ENCODE measurements at regions not wholly inside any gene's neighbourhood (a gene's known extent, or its start where the extent isn't known, plus 50 kb on each side); places are given as distances from the start of the nearest gene placed in this dataset.

DNA sequence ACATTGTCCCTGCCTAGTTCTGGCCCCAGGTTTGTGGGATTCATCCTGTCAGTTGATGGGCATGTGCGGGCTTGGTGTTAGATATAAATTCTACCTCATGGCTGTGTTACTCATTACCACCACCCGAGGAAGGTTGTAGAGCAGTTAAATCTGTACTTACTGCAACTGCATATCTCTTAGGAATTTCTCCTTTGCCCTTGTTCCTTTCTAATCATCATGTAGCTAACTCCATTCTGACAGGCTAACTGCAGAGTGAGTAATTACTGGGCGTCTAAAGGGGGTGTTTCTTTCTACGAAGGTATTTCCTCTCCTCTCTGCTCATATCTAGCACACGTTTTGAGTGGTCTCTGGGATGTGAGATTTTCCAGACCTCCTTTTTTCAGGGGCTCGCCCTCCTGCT lies 1076.7 kb downstream of the TMTC2 start:
- no peak for DNase-seq (ENCODE audit: low spot score in 2 of 2)
- Histone ChIP-seq H3K36me3 (no peaks in the 10 kb centered on the region), H3K4me3 (no peak overlapping the region), H3K27me3 (no peaks in the 10 kb centered on the region), H3K4me1 (no peaks in the 10 kb centered on the region), H3K27ac (no peak overlapping the region), H3K9me3 (no peaks in the 10 kb centered on the region)
- intact Hi-C loops (cut with DNase I) = no loop called here
- TF ChIP-seq, protein P1, sequence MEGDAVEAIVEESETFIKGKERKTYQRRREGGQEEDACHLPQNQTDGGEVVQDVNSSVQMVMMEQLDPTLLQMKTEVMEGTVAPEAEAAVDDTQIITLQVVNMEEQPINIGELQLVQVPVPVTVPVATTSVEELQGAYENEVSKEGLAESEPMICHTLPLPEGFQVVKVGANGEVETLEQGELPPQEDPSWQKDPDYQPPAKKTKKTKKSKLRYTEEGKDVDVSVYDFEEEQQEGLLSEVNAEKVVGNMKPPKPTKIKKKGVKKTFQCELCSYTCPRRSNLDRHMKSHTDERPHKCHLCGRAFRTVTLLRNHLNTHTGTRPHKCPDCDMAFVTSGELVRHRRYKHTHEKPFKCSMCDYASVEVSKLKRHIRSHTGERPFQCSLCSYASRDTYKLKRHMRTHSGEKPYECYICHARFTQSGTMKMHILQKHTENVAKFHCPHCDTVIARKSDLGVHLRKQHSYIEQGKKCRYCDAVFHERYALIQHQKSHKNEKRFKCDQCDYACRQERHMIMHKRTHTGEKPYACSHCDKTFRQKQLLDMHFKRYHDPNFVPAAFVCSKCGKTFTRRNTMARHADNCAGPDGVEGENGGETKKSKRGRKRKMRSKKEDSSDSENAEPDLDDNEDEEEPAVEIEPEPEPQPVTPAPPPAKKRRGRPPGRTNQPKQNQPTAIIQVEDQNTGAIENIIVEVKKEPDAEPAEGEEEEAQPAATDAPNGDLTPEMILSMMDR (IDR thresholded peaks at IDR 0.05) = no peak

DNA sequence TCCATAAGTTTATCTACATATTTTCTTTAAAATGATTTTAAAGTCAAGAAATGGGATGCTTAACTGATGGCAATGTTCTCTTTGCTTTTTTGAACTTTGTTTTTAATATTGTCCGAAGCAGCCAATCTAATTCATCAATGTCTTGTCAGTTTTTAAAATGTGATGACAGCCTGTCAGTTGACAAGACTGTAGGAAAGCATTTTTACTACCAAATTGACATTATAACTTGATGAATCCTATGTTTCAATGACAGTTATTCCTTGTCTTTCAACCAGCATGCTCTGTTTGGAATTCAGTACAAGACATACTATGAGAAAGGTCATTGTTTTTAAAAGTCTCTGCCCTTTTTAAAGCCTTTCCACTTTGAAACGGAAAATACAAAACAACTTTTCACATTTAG lies 1073.2 kb downstream of the TMTC2 start:
- intact Hi-C loops (cut with DNase I) = no loop called here
- Histone ChIP-seq H3K27ac (no peak overlapping the region), H3K4me1 (no peaks in the 10 kb centered on the region), H3K27me3 (no peaks in the 10 kb centered on the region), H3K9me3 (no peaks in the 10 kb centered on the region), H3K36me3 (no peaks in the 10 kb centered on the region), H3K4me3 (no peak overlapping the region)
- DNase-seq (ENCODE audit: low spot score in 2 of 2) = no peak
- TF ChIP-seq, protein P1 (IDR thresholded peaks at IDR 0.05) = no peak

DNA sequence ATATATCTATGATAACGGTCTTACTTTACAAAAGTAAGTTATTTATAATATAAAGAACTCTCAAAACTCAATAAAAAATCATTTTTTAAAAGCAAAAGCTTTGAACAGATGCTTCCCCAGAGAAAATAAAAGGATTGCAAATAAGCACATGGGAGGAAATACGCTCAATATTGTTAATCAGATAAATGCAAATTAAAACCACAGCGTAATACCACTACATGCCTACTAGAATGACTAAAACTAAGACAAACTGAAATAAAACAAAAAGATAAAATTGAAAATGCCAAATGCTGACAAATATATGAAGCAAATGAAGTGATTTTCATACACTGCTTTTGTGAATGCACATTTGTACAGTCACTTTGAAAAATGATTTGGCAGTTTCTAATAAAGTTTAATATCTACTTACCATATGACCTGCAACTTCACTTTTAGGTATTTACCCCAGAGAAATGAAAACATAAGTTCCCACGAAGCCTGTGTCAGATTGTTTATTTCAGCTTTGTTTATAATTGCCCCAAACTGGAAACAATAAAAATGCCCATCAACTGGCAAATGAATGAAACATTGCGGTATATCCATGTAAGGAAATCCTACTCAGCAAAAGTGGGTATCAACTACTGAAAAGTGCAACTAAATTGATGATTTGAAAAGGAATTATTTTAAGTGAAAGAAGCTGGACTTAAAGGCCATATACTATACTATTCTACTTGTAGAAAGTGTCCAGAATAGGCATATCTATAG lies 1072.4 kb downstream of the TMTC2 start:
- no peak overlapping the region for H3K4me3 ChIP-seq
- no peaks in the 10 kb centered on the region for H3K36me3 ChIP-seq
- no peaks in the 10 kb centered on the region for H3K27me3 ChIP-seq
- no peaks in the 10 kb centered on the region for H3K9me3 ChIP-seq
- intact Hi-C loops (cut with DNase I) = no loop called here
- DNase-seq (ENCODE audit: low spot score in 2 of 2) = no peak
- no peaks in the 10 kb centered on the region for H3K4me1 ChIP-seq
- TF ChIP-seq, protein P1 (IDR thresholded peaks at IDR 0.05) = no peak
- H3K27ac ChIP-seq = no peak overlapping the region

DNA sequence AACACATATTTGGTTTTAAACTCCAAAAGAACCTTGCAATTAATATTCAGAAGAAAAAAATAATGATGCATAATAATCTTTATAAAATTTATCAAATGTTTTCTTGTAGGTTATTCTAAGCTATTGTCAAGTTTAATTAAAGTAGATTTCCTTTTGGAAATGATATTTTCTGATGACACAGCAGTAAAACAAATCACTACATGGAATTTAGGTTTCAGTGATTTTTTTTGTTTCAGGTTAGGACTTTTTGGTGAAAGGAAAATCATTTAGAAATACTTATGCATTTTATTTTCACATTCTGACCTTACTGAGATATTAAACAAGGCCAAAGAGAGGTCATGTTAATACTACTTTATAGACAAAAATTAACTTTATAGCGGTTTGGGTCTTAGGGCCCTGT lies 1067.2 kb downstream of the TMTC2 start:
- no peak overlapping the region for H3K4me3 ChIP-seq
- TF ChIP-seq, protein P1 (IDR thresholded peaks at IDR 0.05) = no peak
- intact Hi-C loops (cut with DNase I) = no loop called here

DNA sequence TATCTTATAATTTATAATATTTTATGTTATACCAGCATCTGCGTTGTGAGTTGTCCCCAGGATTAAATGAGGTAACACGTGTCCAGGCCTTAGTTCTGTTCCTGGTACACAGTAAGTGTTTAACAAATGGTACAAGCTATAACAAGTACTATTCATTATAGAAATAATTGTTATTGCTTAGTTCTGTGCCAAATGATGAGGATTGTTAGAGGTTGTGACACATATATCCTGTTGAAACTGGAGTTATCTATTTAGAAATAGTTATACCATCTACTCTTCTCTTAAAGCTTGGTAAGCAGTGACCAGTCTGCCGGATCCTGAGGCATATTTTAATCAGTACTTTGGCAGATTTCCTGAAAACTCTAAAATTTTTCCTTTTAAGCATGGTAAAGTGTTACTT lies 1066.5 kb downstream of the TMTC2 start:
- TF ChIP-seq, protein P1 (IDR thresholded peaks at IDR 0.05) = no peak
- Histone ChIP-seq H3K27ac (no peak overlapping the region), H3K9me3 (no peaks in the 10 kb centered on the region), H3K27me3 (no peaks in the 10 kb centered on the region), H3K4me3 (no peak overlapping the region), H3K36me3 (no peaks in the 10 kb centered on the region), H3K4me1 (no peaks in the 10 kb centered on the region)
- intact Hi-C loops (cut with DNase I) = no loop called here
- DNase-seq (ENCODE audit: low spot score in 2 of 2) = no peak

More for the DNA sequence above, 1067.2 kb downstream of the TMTC2 start:
- Histone ChIP-seq H3K27me3 (no peaks in the 10 kb centered on the region), H3K4me1 (no peaks in the 10 kb centered on the region), H3K9me3 (no peaks in the 10 kb centered on the region), H3K36me3 (no peaks in the 10 kb centered on the region), H3K27ac (no peak overlapping the region)
- no peak for DNase-seq (ENCODE audit: low spot score in 2 of 2)

DNA sequence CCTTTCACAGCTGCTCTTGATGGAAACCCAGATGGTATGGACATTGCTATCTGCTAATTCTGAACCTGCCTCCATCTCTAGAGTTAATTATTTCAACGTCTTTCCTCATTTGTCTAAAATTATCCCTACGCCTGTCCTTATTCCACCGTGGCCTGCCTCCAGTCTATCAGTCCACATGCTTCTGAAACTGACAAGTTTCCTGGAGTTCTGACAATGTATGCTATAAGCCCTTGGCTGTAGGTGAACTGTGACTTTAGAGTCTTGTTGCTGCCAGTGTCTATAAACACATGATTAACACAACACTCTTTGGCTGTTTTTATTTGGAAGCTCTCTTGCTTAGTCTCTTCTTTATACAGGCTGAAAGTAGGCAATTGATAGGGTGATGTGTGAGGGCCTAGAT lies 1052.9 kb downstream of the TMTC2 start:
- intact Hi-C loops (cut with DNase I) = no loop called here

More for the DNA sequence above, 1052.9 kb downstream of the TMTC2 start:
- TF ChIP-seq, protein P1 (IDR thresholded peaks at IDR 0.05) = no peak
- no peak overlapping the region for H3K4me3 ChIP-seq
- no peaks in the 10 kb centered on the region for H3K36me3 ChIP-seq
- no peaks in the 10 kb centered on the region for H3K27me3 ChIP-seq
- no peak overlapping the region for H3K27ac ChIP-seq
- no peak for DNase-seq (ENCODE audit: low spot score in 2 of 2)
- no peaks in the 10 kb centered on the region for H3K9me3 ChIP-seq
- no peaks in the 10 kb centered on the region for H3K4me1 ChIP-seq

Data from ascending aorta (tissue), 2 donors.